ENCODE measurements at regions not wholly inside any gene's neighbourhood (a gene's known extent, or its start where the extent isn't known, plus 50 kb on each side); places are given as distances from the start of the nearest gene placed in this dataset.
A peak's percentile ranks its signal among the peaks of the same experiment; 100 is the strongest.

GRCh38 chr10:71092812-71093401 is 119.5 kb upstream of the UNC5B start:
- H3K36me3 ChIP-seq = no peaks in the 10 kb centered on the region
- H3K27me3 ChIP-seq = no peaks in the 10 kb centered on the region
- no peak overlapping the region for H3K27ac ChIP-seq
- TF ChIP-seq CTCF (IDR thresholded peaks at IDR 0.05) (no peak), POLR2A (IDR thresholded peaks at IDR 0.05) (no peak)
- no peak overlapping the region for H3K4me3 ChIP-seq
- WGBS (ENCODE audit: insufficient coverage, low coverage, low lambda C conversion rate, missing lambda C conversion rate) = 44% methylated on average over 4 of the region's 4 CpGs
- intact Hi-C loops (cut with DNase I) = no loop called here
- no peak for ATAC-seq
- H3K9me3 ChIP-seq = no peaks in the 10 kb centered on the region
- H3K4me1 ChIP-seq = no peaks in the 10 kb centered on the region
- DNase-seq = peak in 1 of 3 donors; percentile 28

- WGBS (ENCODE audit: insufficient coverage, low coverage, low lambda C conversion rate, missing lambda C conversion rate) = 42% methylated on average over 2 of the region's 2 CpGs
- H3K27me3 ChIP-seq = no peaks in the 10 kb centered on the region
- no peaks in the 10 kb centered on the region for H3K36me3 ChIP-seq
- intact Hi-C loops (cut with DNase I) = no loop called here
- H3K4me3 ChIP-seq = no peak overlapping the region
- no peak for ATAC-seq
- TF ChIP-seq CTCF (IDR thresholded peaks at IDR 0.05) (no peak), POLR2A (IDR thresholded peaks at IDR 0.05) (no peak)
- H3K9me3 ChIP-seq = no peaks in the 10 kb centered on the region
- no peak overlapping the region for H3K27ac ChIP-seq
- no peak for DNase-seq
- H3K4me1 ChIP-seq = no peaks in the 10 kb centered on the region
These were observed 118.8 kb upstream of the UNC5B start for GRCh38 chr10:71093531-71093930.

- ATAC-seq (no peak), DNase-seq (no peak)
- WGBS (ENCODE audit: insufficient coverage, low coverage, low lambda C conversion rate, missing lambda C conversion rate) = 53% methylated on average over 4 of the region's 4 CpGs
- H3K4me1 ChIP-seq = no peaks in the 10 kb centered on the region
- H3K4me3 ChIP-seq = no peak overlapping the region
- H3K27me3 ChIP-seq = no peaks in the 10 kb centered on the region
- no peak overlapping the region for H3K27ac ChIP-seq
- H3K9me3 ChIP-seq = no peaks in the 10 kb centered on the region
- intact Hi-C loops (cut with DNase I) = no loop called here
- TF ChIP-seq CTCF (IDR thresholded peaks at IDR 0.05) = no peak
- no peak for TF ChIP-seq POLR2A (IDR thresholded peaks at IDR 0.05)
- H3K36me3 ChIP-seq = no peaks in the 10 kb centered on the region
These were observed 117.5 kb upstream of the UNC5B start for GRCh38 chr10:71094712-71095390.

GRCh38 chr10:71099731-71100361 is 112.5 kb upstream of the UNC5B start:
- intact Hi-C loops (cut with DNase I) = no loop called here
- no peak for TF ChIP-seq POLR2A (IDR thresholded peaks at IDR 0.05)
- no peak for TF ChIP-seq CTCF (IDR thresholded peaks at IDR 0.05)
- 33% methylated on average over 1 of the region's 1 CpG for whole genome bisulfite sequencing (ENCODE audit: insufficient coverage, low coverage, low lambda C conversion rate, missing lambda C conversion rate)

More at GRCh38 chr10:71099731-71100361, 112.5 kb upstream of the UNC5B start:
- ATAC-seq (no peak), DNase-seq (no peak)
- Histone ChIP-seq H3K36me3 (no peaks in the 10 kb centered on the region), H3K27ac (no peak overlapping the region), H3K27me3 (no peaks in the 10 kb centered on the region), H3K4me3 (no peak overlapping the region), H3K9me3 (no peaks in the 10 kb centered on the region), H3K4me1 (no peaks in the 10 kb centered on the region)

Measured in right lobe of liver (tissue), 6 donors.